NB4 (cell line): ENCODE measurements at regions not wholly inside any gene's neighbourhood (a gene's known extent, or its start where the extent isn't known, plus 50 kb on each side); places are given as distances from the start of the nearest gene placed in this dataset.

Source experiments
- DNase-seq: peaks from one replicate; pipeline ENCODE4 v3.0.0; 2010; ENCODE audit warnings: low read depth
- H3K4me3 ChIP-seq: one replicate; pipeline ENCODE4 v1.5.1; 2011; ENCODE audit warnings: mild to moderate bottlenecking, low read depth, low read length, moderate library complexity
- MYC ChIP-seq: IDR thresholded peaks from 2 replicates; pipeline ENCODE4 v1.6.1; 2011; ENCODE audit warnings: low read depth, low read length
- POLR2A ChIP-seq: IDR thresholded peaks from 2 replicates; pipeline ENCODE4 v1.6.1; 2011; ENCODE audit warnings: mild to moderate bottlenecking; ENCODE audit not compliant: insufficient read length; ENCODE audit errors: extremely low read depth
- TF ChIP-seq, protein P1 (sequence below): IDR thresholded peaks from one replicate; pipeline ENCODE4 v1.5.1; 2012; ENCODE audit warnings: low read depth, low read length
- TF ChIP-seq, protein P2 (sequence below): IDR thresholded peaks from 2 replicates; pipeline ENCODE4 v1.6.1; 2011; ENCODE audit warnings: low read depth, low read length

DNA sequence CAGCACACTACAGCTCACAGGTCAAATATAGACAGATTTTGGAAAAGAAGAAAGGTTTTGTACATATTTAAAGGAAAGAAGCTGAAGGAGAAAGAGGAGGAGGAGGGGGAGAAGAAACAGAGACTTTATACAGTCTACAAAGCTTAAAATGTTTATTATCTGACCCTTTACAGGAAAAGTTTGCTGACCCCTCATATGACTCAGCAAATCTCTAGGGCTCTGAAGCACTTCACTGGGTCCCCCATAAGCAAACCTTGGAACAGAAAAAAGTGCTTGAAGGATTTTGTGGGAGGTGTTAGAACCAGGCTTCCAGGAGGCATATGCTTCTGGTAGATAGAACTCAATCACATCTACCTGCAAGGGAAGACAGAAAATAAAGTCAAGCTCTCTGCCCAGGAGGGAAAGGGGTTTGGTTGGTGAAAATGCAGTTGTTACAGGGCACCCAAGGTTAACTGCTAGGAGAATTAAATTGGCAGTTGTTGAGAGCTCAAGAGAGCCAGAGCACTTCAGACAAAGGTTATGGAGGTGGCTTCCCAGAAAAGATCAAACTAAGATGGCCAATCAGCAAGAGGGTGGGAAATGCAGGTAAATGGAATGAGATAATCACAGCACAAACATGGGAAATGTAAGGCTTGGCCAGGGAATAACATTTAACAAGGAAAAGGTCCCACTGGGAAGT is 207.4 kb upstream of the SGK1 start:
- no peak overlapping the region for H3K4me3 ChIP-seq
- TF ChIP-seq, protein P1, sequence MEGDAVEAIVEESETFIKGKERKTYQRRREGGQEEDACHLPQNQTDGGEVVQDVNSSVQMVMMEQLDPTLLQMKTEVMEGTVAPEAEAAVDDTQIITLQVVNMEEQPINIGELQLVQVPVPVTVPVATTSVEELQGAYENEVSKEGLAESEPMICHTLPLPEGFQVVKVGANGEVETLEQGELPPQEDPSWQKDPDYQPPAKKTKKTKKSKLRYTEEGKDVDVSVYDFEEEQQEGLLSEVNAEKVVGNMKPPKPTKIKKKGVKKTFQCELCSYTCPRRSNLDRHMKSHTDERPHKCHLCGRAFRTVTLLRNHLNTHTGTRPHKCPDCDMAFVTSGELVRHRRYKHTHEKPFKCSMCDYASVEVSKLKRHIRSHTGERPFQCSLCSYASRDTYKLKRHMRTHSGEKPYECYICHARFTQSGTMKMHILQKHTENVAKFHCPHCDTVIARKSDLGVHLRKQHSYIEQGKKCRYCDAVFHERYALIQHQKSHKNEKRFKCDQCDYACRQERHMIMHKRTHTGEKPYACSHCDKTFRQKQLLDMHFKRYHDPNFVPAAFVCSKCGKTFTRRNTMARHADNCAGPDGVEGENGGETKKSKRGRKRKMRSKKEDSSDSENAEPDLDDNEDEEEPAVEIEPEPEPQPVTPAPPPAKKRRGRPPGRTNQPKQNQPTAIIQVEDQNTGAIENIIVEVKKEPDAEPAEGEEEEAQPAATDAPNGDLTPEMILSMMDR = no peak
- TF ChIP-seq MYC (no peak), POLR2A (no peak)
- TF ChIP-seq, protein P2, sequence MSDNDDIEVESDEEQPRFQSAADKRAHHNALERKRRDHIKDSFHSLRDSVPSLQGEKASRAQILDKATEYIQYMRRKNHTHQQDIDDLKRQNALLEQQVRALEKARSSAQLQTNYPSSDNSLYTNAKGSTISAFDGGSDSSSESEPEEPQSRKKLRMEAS = no peak
- no peak for DNase-seq

DNA sequence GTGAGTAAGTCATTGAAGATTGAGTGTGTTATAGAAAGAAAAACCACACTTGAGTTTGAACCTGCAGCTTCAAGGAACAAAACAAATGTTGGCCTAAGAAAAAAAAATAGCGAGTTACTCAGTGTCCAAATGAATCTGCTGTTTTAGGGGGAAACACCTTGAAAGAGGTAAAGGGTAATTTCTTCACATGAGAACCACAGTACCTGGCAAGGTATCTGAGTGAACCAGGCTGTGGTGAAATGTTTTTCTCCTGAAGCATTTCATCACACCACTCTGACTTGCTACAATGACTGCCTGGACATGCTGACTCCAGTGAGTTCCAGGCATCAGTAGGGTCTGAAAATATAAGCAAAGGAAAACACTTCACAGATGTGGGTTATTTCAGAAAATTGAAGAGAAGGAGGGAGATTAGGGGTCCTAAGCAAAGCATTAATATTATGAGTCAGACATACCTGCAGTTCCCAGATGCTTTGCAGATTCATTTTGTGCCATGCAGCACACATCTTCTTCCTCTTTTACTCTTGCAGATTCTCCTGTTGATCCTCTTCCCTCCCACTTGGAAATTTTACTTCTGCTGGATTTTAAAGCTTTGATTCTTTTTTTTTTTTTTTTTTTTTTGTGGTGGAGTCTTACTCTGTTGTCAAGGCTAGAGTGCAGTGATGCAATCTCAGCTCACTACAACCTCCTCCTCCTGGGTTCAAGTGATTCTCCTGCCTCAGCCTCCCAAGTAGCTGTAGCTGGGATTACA is 206.2 kb upstream of the SGK1 start:
- no peak overlapping the region for H3K4me3 ChIP-seq
- no peak for DNase-seq
- TF ChIP-seq POLR2A (no peak), MYC (no peak)
- TF ChIP-seq, protein P2 = no peak
- TF ChIP-seq, protein P1 = no peak

DNA sequence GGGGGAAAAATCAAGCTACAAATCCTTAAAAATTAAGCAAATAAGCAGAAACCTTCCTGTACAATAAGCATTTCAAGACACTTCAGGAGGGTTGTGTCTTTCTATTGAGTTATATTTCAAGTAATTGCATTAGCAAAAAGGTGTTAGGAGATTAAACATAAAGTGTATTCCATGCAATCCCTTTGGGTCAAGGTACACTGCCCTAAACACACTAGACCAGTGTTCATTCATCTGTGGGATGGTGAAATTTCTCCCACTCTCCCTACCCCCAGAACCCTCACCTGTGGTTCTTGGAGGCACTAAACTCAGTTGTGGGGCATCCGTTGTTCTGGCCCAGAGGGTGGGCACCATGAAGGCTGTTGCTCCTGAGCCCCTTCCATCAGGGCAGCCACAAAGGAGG is 205.1 kb upstream of the SGK1 start:
- no peak for DNase-seq
- no peak for TF ChIP-seq MYC
- no peak for TF ChIP-seq POLR2A
- no peak overlapping the region for H3K4me3 ChIP-seq

DNA sequence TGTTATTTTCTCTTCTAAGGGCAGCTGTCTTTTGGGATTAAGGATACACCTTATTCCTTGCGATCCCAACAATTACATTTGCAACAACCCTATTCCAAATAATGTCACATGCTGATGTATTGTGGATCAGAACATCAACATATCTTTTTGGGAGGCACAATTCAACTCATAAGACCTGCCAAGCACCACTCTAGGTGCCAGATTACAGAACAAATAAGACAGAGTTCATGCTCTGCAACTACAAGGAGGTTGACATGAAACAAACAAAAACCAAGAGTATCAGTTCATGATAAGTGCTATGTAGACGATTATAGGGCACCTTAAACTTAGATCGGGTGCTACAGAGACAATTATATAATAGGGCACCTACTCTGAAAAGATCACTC is 203.2 kb upstream of the SGK1 start:
- no peak overlapping the region for H3K4me3 ChIP-seq
- no peak for DNase-seq
- TF ChIP-seq, protein P1 = no peak
- TF ChIP-seq, protein P2 = no peak
- TF ChIP-seq MYC (no peak), POLR2A (no peak)

DNA sequence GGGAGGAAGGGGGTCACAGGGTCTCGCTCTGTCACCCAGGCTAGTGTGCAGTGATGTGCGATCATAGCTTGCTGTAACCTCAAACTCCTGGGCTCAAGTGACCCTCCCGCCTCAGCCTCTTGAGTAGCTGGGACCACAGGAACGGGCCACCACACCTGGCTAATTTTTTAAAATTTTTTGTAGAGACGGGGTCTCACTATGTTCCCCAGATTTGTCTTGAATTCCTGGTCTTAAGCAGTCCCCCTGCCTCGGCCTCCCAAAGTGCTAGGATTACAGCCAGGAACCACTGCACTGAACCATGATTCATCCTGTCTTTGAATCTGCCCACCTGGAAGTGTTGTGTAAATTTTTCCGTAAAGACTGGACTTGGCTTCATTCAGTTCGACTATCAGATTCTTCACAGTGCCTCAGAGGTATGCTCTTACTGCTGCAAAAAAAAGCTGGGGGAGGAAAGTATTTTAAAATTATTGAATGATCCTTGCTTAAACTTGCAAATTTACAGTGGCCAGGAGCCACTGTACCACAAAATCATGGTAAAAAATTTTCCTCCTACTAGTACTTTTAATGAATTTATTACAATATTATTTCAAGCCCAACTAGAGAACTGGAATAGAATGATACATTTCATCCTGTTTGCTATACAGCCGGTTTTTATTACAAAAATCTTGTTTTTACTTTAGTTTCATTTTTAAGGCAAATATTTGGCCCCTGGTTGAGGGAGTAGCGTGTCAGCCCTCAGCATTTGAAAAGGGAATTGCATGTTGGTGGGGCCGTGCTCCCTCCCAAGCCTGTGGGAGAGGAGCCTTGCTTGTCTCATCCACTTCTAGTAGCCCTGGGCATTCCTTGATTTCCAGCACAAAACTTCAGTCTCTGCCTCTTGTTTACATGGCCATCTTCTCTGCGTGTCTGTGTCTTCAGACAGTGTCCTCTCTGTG is 202.5 kb upstream of the SGK1 start:
- H3K4me3 ChIP-seq = no peak overlapping the region
- TF ChIP-seq POLR2A = no peak
- TF ChIP-seq, protein P2 = no peak
- TF ChIP-seq, protein P1 = no peak
- no peak for TF ChIP-seq MYC
- DNase-seq = no peak
